Karpas-422 (cell line): ENCODE measurements at regions not wholly inside any gene's neighbourhood (a gene's known extent, or its start where the extent isn't known, plus 50 kb on each side); places are given as distances from the start of the nearest gene placed in this dataset.

Experiments used
- DNase-seq: peaks from one replicate; pipeline ENCODE4 v3.0.0-alpha.2; 2015
- H2AFZ ChIP-seq: fragments of 200-600 bp; sonication (generic); 2 replicates; pipeline ENCODE4 v1.6.1; 2014; ENCODE audit warnings: antibody characterized with exemption, low read length, mixed read lengths
- H3K27ac ChIP-seq: fragments of 200-600 bp; sonication (generic); 2 replicates; pipeline ENCODE4 v1.5.1; 2014; ENCODE audit warnings: mild to moderate bottlenecking, low read length, moderate library complexity
- H3K27me3 ChIP-seq: fragments of 200-600 bp; sonication (generic); 2 replicates; pipeline ENCODE4 v1.6.1; 2014; ENCODE audit warnings: low read length, mixed read lengths
- H3K36me3 ChIP-seq: fragments of 200-600 bp; sonication (generic); 2 replicates; pipeline ENCODE4 v1.6.1; 2014; ENCODE audit warnings: low read length, mixed read lengths; ENCODE audit not compliant: insufficient read depth
- H3K4me1 ChIP-seq: fragments of 200-600 bp; sonication (generic); 2 replicates; pipeline ENCODE4 v1.6.1; 2014; ENCODE audit warnings: mild to moderate bottlenecking, low read length, mixed read lengths
- H3K4me2 ChIP-seq: fragments of 200-600 bp; sonication (generic); 2 replicates; pipeline ENCODE4 v1.6.1; 2014; ENCODE audit warnings: low read length, low read depth, mild to moderate bottlenecking; ENCODE audit not compliant: poor library complexity, severe bottlenecking
- H3K4me3 ChIP-seq: fragments of 200-600 bp; sonication (generic); 2 replicates; pipeline ENCODE4 v1.5.1; 2014; ENCODE audit warnings: mild to moderate bottlenecking, antibody characterized with exemption, low read length, mixed read lengths
- H3K79me2 ChIP-seq: fragments of 200-600 bp; sonication (generic); 2 replicates; pipeline ENCODE4 v1.6.1; 2014; ENCODE audit warnings: mild to moderate bottlenecking, low read length, mixed read lengths
- H3K9ac ChIP-seq: fragments of 200-600 bp; sonication (generic); 2 replicates; pipeline ENCODE4 v1.6.0; 2014; ENCODE audit warnings: low read length
- H3K9me2 ChIP-seq: fragments of 200-600 bp; sonication (generic), shearing (Covaris generic); replicated peaks from 2 replicates; pipeline ENCODE4 v1.6.0; 2014; ENCODE audit warnings: mild to moderate bottlenecking, low read length, moderate library complexity; ENCODE audit not compliant: insufficient read depth
- H3K9me3 ChIP-seq: fragments of 300-700, 200-600 bp; sonication (generic); 2 replicates; pipeline ENCODE4 v1.6.1; 2014; ENCODE audit warnings: low read length, mixed read lengths
- H4K20me1 ChIP-seq: fragments of 200-600 bp; sonication (generic); 2 replicates; pipeline ENCODE4 v1.6.1; 2014; ENCODE audit warnings: mild to moderate bottlenecking, antibody characterized with exemption, low read length, low read depth; ENCODE audit not compliant: insufficient read depth

GRCh38 chr15:88738796-88739195 lies 64.4 kb upstream of the ACAN start:
- no peak overlapping the region for H3K4me3 ChIP-seq
- no peaks in the 10 kb centered on the region for H3K27me3 ChIP-seq
- no peaks in the 10 kb centered on the region for H4K20me1 ChIP-seq
- H3K4me1 ChIP-seq = no peaks in the 10 kb centered on the region
- no peaks in the 10 kb centered on the region for H3K9me3 ChIP-seq
- no peaks in the 10 kb centered on the region for H3K36me3 ChIP-seq
- no peak overlapping the region for H3K9ac ChIP-seq
- H2AFZ ChIP-seq = no peak overlapping the region
- H3K9me2 ChIP-seq = no peaks in the 10 kb centered on the region
- H3K4me2 ChIP-seq = no peak overlapping the region
- DNase-seq = no peak
- H3K79me2 ChIP-seq = no peaks in the 10 kb centered on the region
- no peak overlapping the region for H3K27ac ChIP-seq

GRCh38 chr15:88739541-88739940 lies 63.7 kb upstream of the ACAN start:
- H3K27me3 ChIP-seq = no peaks in the 10 kb centered on the region
- no peaks in the 10 kb centered on the region for H4K20me1 ChIP-seq
- no peaks in the 10 kb centered on the region for H3K4me1 ChIP-seq
- no peak overlapping the region for H2AFZ ChIP-seq
- no peak overlapping the region for H3K4me3 ChIP-seq
- DNase-seq = no peak
- no peaks in the 10 kb centered on the region for H3K9me3 ChIP-seq
- H3K9ac ChIP-seq = no peak overlapping the region
- H3K27ac ChIP-seq = no peak overlapping the region
- H3K9me2 ChIP-seq = no peaks in the 10 kb centered on the region
- H3K36me3 ChIP-seq = no peaks in the 10 kb centered on the region
- H3K4me2 ChIP-seq = no peak overlapping the region
- no peaks in the 10 kb centered on the region for H3K79me2 ChIP-seq

GRCh38 chr15:88740356-88740755 lies 62.9 kb upstream of the ACAN start:
- no peak overlapping the region for H3K9ac ChIP-seq
- H3K4me2 ChIP-seq = no peak overlapping the region
- H3K4me1 ChIP-seq = no peaks in the 10 kb centered on the region
- no peak overlapping the region for H3K4me3 ChIP-seq
- no peak for DNase-seq
- H3K27me3 ChIP-seq = no peaks in the 10 kb centered on the region
- no peaks in the 10 kb centered on the region for H3K9me2 ChIP-seq
- H4K20me1 ChIP-seq = no peaks in the 10 kb centered on the region
- no peaks in the 10 kb centered on the region for H3K36me3 ChIP-seq
- no peak overlapping the region for H3K27ac ChIP-seq
- H2AFZ ChIP-seq = no peak overlapping the region
- H3K79me2 ChIP-seq = no peaks in the 10 kb centered on the region
- no peaks in the 10 kb centered on the region for H3K9me3 ChIP-seq

GRCh38 chr15:88741046-88741445 lies 62.2 kb upstream of the ACAN start:
- Histone ChIP-seq H3K27me3 (no peaks in the 10 kb centered on the region), H3K79me2 (no peaks in the 10 kb centered on the region), H2AFZ (no peak overlapping the region), H3K4me2 (no peak overlapping the region), H3K9me3 (no peaks in the 10 kb centered on the region), H3K9me2 (no peaks in the 10 kb centered on the region), H3K4me3 (no peak overlapping the region), H3K9ac (no peak overlapping the region), H3K27ac (no peak overlapping the region), H4K20me1 (no peaks in the 10 kb centered on the region), H3K36me3 (no peaks in the 10 kb centered on the region), H3K4me1 (no peaks in the 10 kb centered on the region)
- DNase-seq = no peak

GRCh38 chr15:88741671-88742070 lies 61.6 kb upstream of the ACAN start:
- Histone ChIP-seq H3K4me3 (no peak overlapping the region), H4K20me1 (no peaks in the 10 kb centered on the region), H3K9ac (no peak overlapping the region), H2AFZ (no peak overlapping the region), H3K9me3 (no peaks in the 10 kb centered on the region), H3K79me2 (no peaks in the 10 kb centered on the region), H3K4me1 (no peaks in the 10 kb centered on the region), H3K36me3 (no peaks in the 10 kb centered on the region), H3K9me2 (no peaks in the 10 kb centered on the region), H3K27ac (no peak overlapping the region), H3K4me2 (no peak overlapping the region), H3K27me3 (no peaks in the 10 kb centered on the region)
- no peak for DNase-seq

- DNase-seq = no peak
- Histone ChIP-seq H3K27me3 (no peaks in the 10 kb centered on the region), H3K4me3 (no peak overlapping the region), H2AFZ (no peak overlapping the region), H3K9ac (no peak overlapping the region), H3K36me3 (no peaks in the 10 kb centered on the region), H3K9me3 (no peaks in the 10 kb centered on the region), H3K9me2 (no peaks in the 10 kb centered on the region), H3K4me2 (no peak overlapping the region), H4K20me1 (no peaks in the 10 kb centered on the region), H3K4me1 (no peaks in the 10 kb centered on the region), H3K27ac (no peak overlapping the region), H3K79me2 (no peaks in the 10 kb centered on the region)
These were observed 61.1 kb upstream of the ACAN start for GRCh38 chr15:88742161-88742560.

GRCh38 chr15:88744548-88745020 lies 58.7 kb upstream of the ACAN start:
- no peak for DNase-seq
- Histone ChIP-seq H3K9ac (no peak overlapping the region), H3K9me2 (no peaks in the 10 kb centered on the region), H3K9me3 (no peaks in the 10 kb centered on the region), H3K4me3 (no peak overlapping the region), H3K36me3 (no peaks in the 10 kb centered on the region), H4K20me1 (no peaks in the 10 kb centered on the region), H3K27me3 (no peaks in the 10 kb centered on the region), H3K27ac (no peak overlapping the region), H3K4me2 (no peak overlapping the region), H3K4me1 (no peaks in the 10 kb centered on the region), H2AFZ (no peak overlapping the region), H3K79me2 (no peaks in the 10 kb centered on the region)

GRCh38 chr15:88745065-88745464 lies 58.2 kb upstream of the ACAN start:
- no peaks in the 10 kb centered on the region for H3K36me3 ChIP-seq
- H3K79me2 ChIP-seq = no peaks in the 10 kb centered on the region
- no peaks in the 10 kb centered on the region for H3K9me3 ChIP-seq
- no peaks in the 10 kb centered on the region for H3K4me1 ChIP-seq
- H3K9ac ChIP-seq = no peak overlapping the region
- H2AFZ ChIP-seq = no peak overlapping the region
- DNase-seq = no peak
- H3K4me3 ChIP-seq = no peak overlapping the region
- no peaks in the 10 kb centered on the region for H3K9me2 ChIP-seq
- H3K27me3 ChIP-seq = no peaks in the 10 kb centered on the region
- H4K20me1 ChIP-seq = no peaks in the 10 kb centered on the region
- H3K4me2 ChIP-seq = no peak overlapping the region
- H3K27ac ChIP-seq = no peak overlapping the region

- H3K27me3 ChIP-seq = no peaks in the 10 kb centered on the region
- H3K27ac ChIP-seq = no peak overlapping the region
- no peaks in the 10 kb centered on the region for H3K9me3 ChIP-seq
- H4K20me1 ChIP-seq = no peaks in the 10 kb centered on the region
- no peak overlapping the region for H3K9ac ChIP-seq
- H2AFZ ChIP-seq = no peak overlapping the region
- no peaks in the 10 kb centered on the region for H3K9me2 ChIP-seq
- no peaks in the 10 kb centered on the region for H3K4me1 ChIP-seq
- H3K4me3 ChIP-seq = no peak overlapping the region
- no peaks in the 10 kb centered on the region for H3K79me2 ChIP-seq
- no peak for DNase-seq
- no peak overlapping the region for H3K4me2 ChIP-seq
- H3K36me3 ChIP-seq = no peaks in the 10 kb centered on the region
These were observed 57.5 kb upstream of the ACAN start for GRCh38 chr15:88745696-88746095.
